ENCODE measurements at regions not wholly inside any gene's neighbourhood (a gene's known extent, or its start where the extent isn't known, plus 50 kb on each side); places are given as distances from the start of the nearest gene placed in this dataset.

DNA sequence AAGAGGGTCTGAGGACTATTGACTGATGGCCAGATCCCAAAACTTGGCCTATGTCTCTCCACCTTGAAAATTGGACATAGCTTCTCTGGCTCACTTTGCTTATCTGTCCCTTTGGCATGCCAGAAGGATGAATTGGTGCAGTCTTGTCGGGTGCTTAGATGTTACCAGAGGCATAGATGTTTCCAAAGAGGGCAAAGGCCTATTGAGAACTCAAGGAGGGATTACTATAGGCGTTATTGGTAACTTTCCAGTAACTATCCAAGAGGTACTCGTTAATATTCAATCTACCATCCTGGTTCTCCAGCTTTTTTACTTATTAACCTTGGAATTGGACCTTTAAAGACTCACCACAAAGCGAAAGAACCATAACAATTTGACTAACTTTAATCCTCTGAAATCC lies 368.3 kb upstream of the ESRRG start:
- Histone ChIP-seq H3K27ac (ENCODE audit: low read depth, low read length) (no peak overlapping the region), H3K27me3 (ENCODE audit: insufficient read depth, low read length) (peaks cover 33% of the 10 kb centered on the region)

DNA sequence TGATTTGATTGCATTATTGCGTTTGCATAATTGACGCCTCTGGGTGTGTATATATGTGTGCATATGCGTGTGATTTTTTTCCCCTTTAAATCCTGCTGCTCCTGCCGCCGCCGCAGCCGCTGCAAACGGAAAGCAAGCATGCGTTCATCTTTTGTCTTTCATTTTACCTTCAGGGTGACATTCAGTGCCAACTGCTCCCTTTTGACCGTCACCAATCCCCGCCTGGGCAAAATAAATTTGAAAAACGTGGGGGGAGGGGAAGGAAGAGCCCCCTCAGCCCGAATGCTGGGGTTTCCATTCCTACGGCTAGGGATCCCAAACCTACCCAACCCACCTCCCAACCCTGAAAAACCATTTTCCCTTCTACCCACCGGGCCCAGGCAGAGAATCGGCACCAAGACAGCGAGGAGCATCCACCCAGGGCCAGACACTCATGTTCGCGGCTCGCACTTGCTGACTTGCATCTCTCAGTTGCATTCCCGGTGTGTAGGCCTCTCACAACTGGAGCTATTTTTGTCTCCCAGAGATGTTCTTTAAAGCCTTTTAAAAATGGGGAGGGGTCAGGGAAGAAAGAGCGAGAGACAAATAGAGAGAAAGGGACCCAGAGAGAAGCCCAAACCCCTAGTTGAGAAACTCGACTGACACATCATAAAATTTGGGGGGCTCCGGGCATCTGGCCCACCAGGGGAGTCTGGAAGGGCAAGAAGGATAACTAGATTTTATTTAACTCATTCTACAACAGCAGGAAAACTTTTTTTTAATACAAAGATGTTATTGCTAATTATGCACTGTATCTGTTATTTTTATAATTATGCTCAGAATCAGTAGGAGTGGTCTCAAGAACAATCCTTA lies 367.1 kb upstream of the ESRRG start:
- no peak overlapping the region for H3K27ac ChIP-seq (ENCODE audit: low read depth, low read length)

More for the DNA sequence above, 368.3 kb upstream of the ESRRG start:
- Histone ChIP-seq H3K36me3 (ENCODE audit: insufficient read depth, low read length) (no peaks in the 10 kb centered on the region), H3K4me1 (ENCODE audit: control insufficient read depth, insufficient read depth, low read length, unreplicated experiment) (no peaks in the 10 kb centered on the region), H3K4me3 (ENCODE audit: low read depth, low read length) (no peak overlapping the region), H2AFZ (ENCODE audit: low read length, unreplicated experiment) (no peak overlapping the region), H3K79me2 (ENCODE audit: control insufficient read depth, insufficient read depth, low read length, unreplicated experiment) (no peaks in the 10 kb centered on the region)

DNA sequence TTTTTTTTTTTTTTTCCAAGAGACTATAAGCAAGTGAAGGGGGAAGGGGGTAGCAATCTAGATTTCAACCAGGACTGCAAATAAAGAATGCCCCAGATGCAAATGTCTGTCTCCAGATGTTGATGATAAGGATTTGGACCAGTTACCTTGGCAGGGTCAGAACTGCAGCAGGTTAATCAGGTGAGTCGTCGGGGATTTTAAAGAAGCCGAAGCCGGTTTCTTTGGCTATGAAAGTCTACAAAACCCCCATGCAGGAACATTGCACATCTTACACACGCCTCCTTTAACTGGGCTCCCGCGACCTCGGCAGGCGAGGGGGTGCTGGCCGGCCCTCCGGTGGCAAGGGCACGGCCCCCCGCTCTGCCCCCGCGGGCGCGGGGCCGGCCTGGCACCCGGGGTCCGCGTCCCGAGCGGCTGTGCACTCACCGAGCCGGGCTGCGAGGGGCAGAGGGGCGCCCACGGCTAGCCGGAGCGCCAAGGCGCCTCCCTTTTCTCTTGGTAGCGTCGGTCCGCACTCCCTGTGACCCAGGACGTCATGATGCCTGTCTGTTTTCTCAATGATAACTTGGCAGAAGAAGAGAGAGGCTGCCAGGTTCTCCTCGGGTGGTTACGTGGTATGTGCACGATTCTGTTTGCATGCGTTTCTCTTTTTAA lies 366.3 kb upstream of the ESRRG start:
- peak overlapping the region; percentile 81 for H2AFZ ChIP-seq (ENCODE audit: low read length, unreplicated experiment)
- H3K4me1 ChIP-seq (ENCODE audit: control insufficient read depth, insufficient read depth, low read length, unreplicated experiment), result no peaks in the 10 kb centered on the region
- no peaks in the 10 kb centered on the region for H3K79me2 ChIP-seq (ENCODE audit: control insufficient read depth, insufficient read depth, low read length, unreplicated experiment)
- no peaks in the 10 kb centered on the region for H3K36me3 ChIP-seq (ENCODE audit: insufficient read depth, low read length)
- H3K4me3 ChIP-seq (ENCODE audit: low read depth, low read length), result peak overlapping the region; percentile 83
- H3K27ac ChIP-seq (ENCODE audit: low read depth, low read length), result no peak overlapping the region
- H3K27me3 ChIP-seq (ENCODE audit: insufficient read depth, low read length), result peaks cover 33% of the 10 kb centered on the region

More for the DNA sequence above, 367.1 kb upstream of the ESRRG start:
- Histone ChIP-seq H3K36me3 (ENCODE audit: insufficient read depth, low read length) (no peaks in the 10 kb centered on the region), H3K79me2 (ENCODE audit: control insufficient read depth, insufficient read depth, low read length, unreplicated experiment) (no peaks in the 10 kb centered on the region), H2AFZ (ENCODE audit: low read length, unreplicated experiment) (no peak overlapping the region), H3K4me1 (ENCODE audit: control insufficient read depth, insufficient read depth, low read length, unreplicated experiment) (no peaks in the 10 kb centered on the region), H3K4me3 (ENCODE audit: low read depth, low read length) (peak overlapping the region; percentile 83), H3K27me3 (ENCODE audit: insufficient read depth, low read length) (peaks cover 33% of the 10 kb centered on the region)

- Histone ChIP-seq H3K36me3 (ENCODE audit: insufficient read depth, low read length) (no peaks in the 10 kb centered on the region), H2AFZ (ENCODE audit: low read length, unreplicated experiment) (peak overlapping the region; percentile 81), H3K79me2 (ENCODE audit: control insufficient read depth, insufficient read depth, low read length, unreplicated experiment) (no peaks in the 10 kb centered on the region), H3K4me1 (ENCODE audit: control insufficient read depth, insufficient read depth, low read length, unreplicated experiment) (no peaks in the 10 kb centered on the region), H3K27ac (ENCODE audit: low read depth, low read length) (no peak overlapping the region), H3K27me3 (ENCODE audit: insufficient read depth, low read length) (peaks cover 33% of the 10 kb centered on the region), H3K4me3 (ENCODE audit: low read depth, low read length) (peak overlapping the region; percentile 83)
These were observed 365.5 kb upstream of the ESRRG start for GRCh38 chr1:217088521-217089284.

DNA sequence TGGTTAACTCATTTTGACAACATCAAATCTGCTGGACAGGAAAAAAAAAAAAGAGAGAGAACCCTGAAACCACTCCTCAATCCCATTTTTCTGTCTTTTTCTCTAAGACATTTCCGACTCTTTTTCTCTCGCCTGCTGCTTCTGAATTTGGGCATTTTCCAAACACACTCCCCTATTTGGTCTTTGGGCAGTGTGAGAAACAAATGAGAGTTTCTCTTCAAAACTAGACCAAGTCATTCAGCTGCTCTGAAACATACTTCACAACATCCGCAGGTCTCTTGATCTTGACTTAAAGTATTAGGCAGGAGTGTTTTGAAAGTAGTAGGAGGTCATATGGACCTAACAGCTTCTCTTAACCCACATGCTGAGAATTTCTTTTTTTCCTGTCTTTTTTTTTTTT lies 364.8 kb upstream of the ESRRG start:
- peaks cover 33% of the 10 kb centered on the region for H3K27me3 ChIP-seq (ENCODE audit: insufficient read depth, low read length)
- H3K4me3 ChIP-seq (ENCODE audit: low read depth, low read length), result no peak overlapping the region
- no peak overlapping the region for H3K27ac ChIP-seq (ENCODE audit: low read depth, low read length)
- no peak overlapping the region for H2AFZ ChIP-seq (ENCODE audit: low read length, unreplicated experiment)
- no peaks in the 10 kb centered on the region for H3K4me1 ChIP-seq (ENCODE audit: control insufficient read depth, insufficient read depth, low read length, unreplicated experiment)
- no peaks in the 10 kb centered on the region for H3K79me2 ChIP-seq (ENCODE audit: control insufficient read depth, insufficient read depth, low read length, unreplicated experiment)
- H3K36me3 ChIP-seq (ENCODE audit: insufficient read depth, low read length), result no peaks in the 10 kb centered on the region

GRCh38 chr1:217079584-217079983 lies 356.4 kb upstream of the ESRRG start:
- Histone ChIP-seq H3K4me1 (ENCODE audit: control insufficient read depth, insufficient read depth, low read length, unreplicated experiment) (no peaks in the 10 kb centered on the region), H3K36me3 (ENCODE audit: insufficient read depth, low read length) (no peaks in the 10 kb centered on the region), H2AFZ (ENCODE audit: low read length, unreplicated experiment) (no peak overlapping the region), H3K27ac (ENCODE audit: low read depth, low read length) (no peak overlapping the region), H3K27me3 (ENCODE audit: insufficient read depth, low read length) (peaks cover 23% of the 10 kb centered on the region), H3K4me3 (ENCODE audit: low read depth, low read length) (no peak overlapping the region), H3K79me2 (ENCODE audit: control insufficient read depth, insufficient read depth, low read length, unreplicated experiment) (no peaks in the 10 kb centered on the region)

DNA sequence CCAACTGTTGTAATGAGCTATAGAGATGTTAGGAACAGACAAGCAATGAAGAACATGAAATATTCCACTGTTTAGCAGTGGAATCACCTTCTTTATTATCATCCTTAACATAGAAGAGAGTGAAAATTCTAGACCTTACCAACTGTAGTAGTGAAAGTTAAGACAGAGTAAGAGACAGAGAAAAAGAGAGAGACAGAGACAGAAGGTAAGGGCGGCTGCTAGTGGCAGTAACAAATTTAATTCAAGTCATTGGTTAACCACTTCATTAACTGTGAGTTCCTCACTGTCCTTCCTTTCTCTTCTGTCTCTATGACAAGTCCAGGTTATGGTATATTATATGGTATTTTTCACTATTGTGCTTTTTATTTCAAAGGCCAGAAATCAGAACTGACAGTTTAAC lies 355.7 kb upstream of the ESRRG start:
- Histone ChIP-seq H3K4me3 (ENCODE audit: low read depth, low read length) (no peak overlapping the region), H3K27me3 (ENCODE audit: insufficient read depth, low read length) (peaks cover 23% of the 10 kb centered on the region), H3K4me1 (ENCODE audit: control insufficient read depth, insufficient read depth, low read length, unreplicated experiment) (no peaks in the 10 kb centered on the region), H3K27ac (ENCODE audit: low read depth, low read length) (no peak overlapping the region), H2AFZ (ENCODE audit: low read length, unreplicated experiment) (no peak overlapping the region), H3K79me2 (ENCODE audit: control insufficient read depth, insufficient read depth, low read length, unreplicated experiment) (no peaks in the 10 kb centered on the region), H3K36me3 (ENCODE audit: insufficient read depth, low read length) (no peaks in the 10 kb centered on the region)

DNA sequence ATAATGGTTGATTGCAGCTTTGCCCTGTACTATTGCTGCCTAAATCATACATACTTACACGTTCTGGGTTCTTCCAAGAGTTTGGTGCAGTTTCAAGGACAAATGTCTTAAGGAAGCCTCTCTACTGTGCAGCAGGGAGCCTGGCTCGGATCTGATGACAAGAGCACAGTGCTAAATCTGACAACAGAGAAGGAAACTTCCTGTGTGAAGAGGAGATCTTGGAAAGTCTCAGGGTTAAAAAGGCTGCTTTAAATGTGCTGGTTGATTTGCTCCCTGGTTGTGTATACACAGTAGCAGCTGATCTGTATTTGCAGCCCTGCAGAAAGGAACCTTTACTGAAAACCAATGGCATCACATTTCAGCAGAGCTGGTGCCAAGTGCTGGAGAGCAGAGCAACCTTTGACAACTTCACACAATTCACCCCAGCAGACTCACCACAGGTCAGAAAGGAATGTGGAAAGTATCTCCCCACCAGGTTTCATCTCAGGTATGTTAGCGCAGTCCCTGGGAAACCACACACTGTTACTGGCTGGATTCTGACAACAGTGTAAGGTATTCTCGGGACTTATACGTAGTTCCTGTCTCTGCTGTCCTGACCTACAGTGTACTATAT lies 355.0 kb upstream of the ESRRG start:
- Histone ChIP-seq H3K27ac (ENCODE audit: low read depth, low read length) (no peak overlapping the region), H3K36me3 (ENCODE audit: insufficient read depth, low read length) (no peaks in the 10 kb centered on the region), H2AFZ (ENCODE audit: low read length, unreplicated experiment) (peak overlapping the region; percentile 57), H3K4me3 (ENCODE audit: low read depth, low read length) (peak overlapping the region; percentile 29; the same call in 1 of the 2 replicates), H3K79me2 (ENCODE audit: control insufficient read depth, insufficient read depth, low read length, unreplicated experiment) (no peaks in the 10 kb centered on the region), H3K4me1 (ENCODE audit: control insufficient read depth, insufficient read depth, low read length, unreplicated experiment) (no peaks in the 10 kb centered on the region), H3K27me3 (ENCODE audit: insufficient read depth, low read length) (peaks cover 23% of the 10 kb centered on the region)

GRCh38 chr1:217077426-217077825 lies 354.2 kb upstream of the ESRRG start:
- Histone ChIP-seq H3K27me3 (ENCODE audit: insufficient read depth, low read length) (peaks cover 23% of the 10 kb centered on the region), H3K27ac (ENCODE audit: low read depth, low read length) (no peak overlapping the region), H3K36me3 (ENCODE audit: insufficient read depth, low read length) (no peaks in the 10 kb centered on the region), H2AFZ (ENCODE audit: low read length, unreplicated experiment) (no peak overlapping the region), H3K4me1 (ENCODE audit: control insufficient read depth, insufficient read depth, low read length, unreplicated experiment) (no peaks in the 10 kb centered on the region), H3K79me2 (ENCODE audit: control insufficient read depth, insufficient read depth, low read length, unreplicated experiment) (no peaks in the 10 kb centered on the region), H3K4me3 (ENCODE audit: low read depth, low read length) (no peak overlapping the region)

GRCh38 chr1:217076902-217077301 lies 353.7 kb upstream of the ESRRG start:
- Histone ChIP-seq H2AFZ (ENCODE audit: low read length, unreplicated experiment) (no peak overlapping the region), H3K79me2 (ENCODE audit: control insufficient read depth, insufficient read depth, low read length, unreplicated experiment) (no peaks in the 10 kb centered on the region), H3K36me3 (ENCODE audit: insufficient read depth, low read length) (no peaks in the 10 kb centered on the region), H3K4me1 (ENCODE audit: control insufficient read depth, insufficient read depth, low read length, unreplicated experiment) (no peaks in the 10 kb centered on the region), H3K4me3 (ENCODE audit: low read depth, low read length) (no peak overlapping the region), H3K27me3 (ENCODE audit: insufficient read depth, low read length) (peaks cover 23% of the 10 kb centered on the region), H3K27ac (ENCODE audit: low read depth, low read length) (no peak overlapping the region)
